ENCODE measurements at regions not wholly inside any gene's neighbourhood (a gene's known extent, or its start where the extent isn't known, plus 50 kb on each side); places are given as distances from the start of the nearest gene placed in this dataset.

GRCh38 chr10:128312250-128312649 is 186.0 kb upstream of the MKI67 start:
- POLR2A ChIA-PET = no interaction called here
- ATAC-seq = no peak
- CTCF ChIA-PET = no interaction called here
- H3K27me3 Mint-ChIP-seq = peaks cover 0 to 19% (median 0%) of the 10 kb centered on the region in 5 donors
- intact Hi-C loops (cut with micrococcal nuclease) = no loop called here
- H3K36me3 Mint-ChIP-seq = no peaks in the 10 kb centered on the region
- no peaks in the 10 kb centered on the region for H3K4me1 ChIP-seq (ENCODE audit: control insufficient read depth in 2 of 2, insufficient read depth in 2 of 2, low read length in 2 of 2)
- no peaks in the 10 kb centered on the region for H3K9me3 Mint-ChIP-seq
- no peaks in the 10 kb centered on the region for H3K4me1 Mint-ChIP-seq
- H3K4me3 Mint-ChIP-seq = no peak overlapping the region
- no peaks in the 10 kb centered on the region for H3K27me3 ChIP-seq (ENCODE audit: control insufficient read depth in 2 of 2, insufficient read depth in 2 of 2, low read length in 2 of 2)
- no peak overlapping the region for H3K4me3 ChIP-seq (ENCODE audit: low read length)
- H3K36me3 ChIP-seq (ENCODE audit: control insufficient read depth in 2 of 3, insufficient read depth in 3 of 3, low read length in 3 of 3) = no peaks in the 10 kb centered on the region
- no peaks in the 10 kb centered on the region for H3K9me3 ChIP-seq (ENCODE audit: control insufficient read depth in 2 of 3, low read length in 3 of 3)
- H3K27ac Mint-ChIP-seq = no peak overlapping the region
- DNase-seq = no peak
- no peak overlapping the region for H3K27ac ChIP-seq (ENCODE audit: low read depth, low read length)

- Mint-ChIP-seq H3K4me3 (no peak overlapping the region), H3K36me3 (no peaks in the 10 kb centered on the region), H3K4me1 (no peaks in the 10 kb centered on the region), H3K9me3 (no peaks in the 10 kb centered on the region), H3K27me3 (peaks cover 0 to 12% (median 0%) of the 10 kb centered on the region in 5 donors), H3K27ac (no peak overlapping the region)
- no peak overlapping the region for H3K27ac ChIP-seq (ENCODE audit: low read depth, low read length)
- ChIA-PET CTCF (no interaction called here), POLR2A (no interaction called here)
- intact Hi-C loops (cut with micrococcal nuclease) = no loop called here
- no peak for DNase-seq
- no peak overlapping the region for H3K4me3 ChIP-seq (ENCODE audit: low read length)
- H3K4me1 ChIP-seq (ENCODE audit: control insufficient read depth in 2 of 2, insufficient read depth in 2 of 2, low read length in 2 of 2) = no peaks in the 10 kb centered on the region
- no peaks in the 10 kb centered on the region for H3K9me3 ChIP-seq (ENCODE audit: control insufficient read depth in 2 of 3, low read length in 3 of 3)
- no peaks in the 10 kb centered on the region for H3K36me3 ChIP-seq (ENCODE audit: control insufficient read depth in 2 of 3, insufficient read depth in 3 of 3, low read length in 3 of 3)
- no peak for ATAC-seq
- no peaks in the 10 kb centered on the region for H3K27me3 ChIP-seq (ENCODE audit: control insufficient read depth in 2 of 2, insufficient read depth in 2 of 2, low read length in 2 of 2)
Observed at GRCh38 chr10:128314686-128315085, 188.5 kb upstream of the MKI67 start.

GRCh38 chr10:128316121-128316726 is 190.0 kb upstream of the MKI67 start:
- H3K27ac Mint-ChIP-seq = no peak overlapping the region
- no peaks in the 10 kb centered on the region for H3K4me1 ChIP-seq (ENCODE audit: control insufficient read depth in 2 of 2, insufficient read depth in 2 of 2, low read length in 2 of 2)
- H3K4me3 ChIP-seq (ENCODE audit: low read length) = no peak overlapping the region
- CTCF ChIA-PET = no interaction called here
- no peak overlapping the region for H3K27ac ChIP-seq (ENCODE audit: low read depth, low read length)
- intact Hi-C loops (cut with micrococcal nuclease) = no loop called here
- H3K27me3 ChIP-seq (ENCODE audit: control insufficient read depth in 2 of 2, insufficient read depth in 2 of 2, low read length in 2 of 2) = no peaks in the 10 kb centered on the region
- peaks cover 0 to 12% (median 0%) of the 10 kb centered on the region in 5 donors for H3K27me3 Mint-ChIP-seq
- ATAC-seq = no peak
- no peaks in the 10 kb centered on the region for H3K36me3 ChIP-seq (ENCODE audit: control insufficient read depth in 2 of 3, insufficient read depth in 3 of 3, low read length in 3 of 3)
- H3K9me3 Mint-ChIP-seq = no peaks in the 10 kb centered on the region
- H3K4me3 Mint-ChIP-seq = no peak overlapping the region
- POLR2A ChIA-PET = no interaction called here
- no peaks in the 10 kb centered on the region for H3K4me1 Mint-ChIP-seq
- no peaks in the 10 kb centered on the region for H3K9me3 ChIP-seq (ENCODE audit: control insufficient read depth in 2 of 3, low read length in 3 of 3)
- no peaks in the 10 kb centered on the region for H3K36me3 Mint-ChIP-seq
- no peak for DNase-seq

- ChIA-PET CTCF (no interaction called here), POLR2A (no interaction called here)
- Histone ChIP-seq H3K4me1 (ENCODE audit: control insufficient read depth in 2 of 2, insufficient read depth in 2 of 2, low read length in 2 of 2) (no peaks in the 10 kb centered on the region), H3K36me3 (ENCODE audit: control insufficient read depth in 2 of 3, insufficient read depth in 3 of 3, low read length in 3 of 3) (no peaks in the 10 kb centered on the region), H3K4me3 (ENCODE audit: low read length) (no peak overlapping the region), H3K9me3 (ENCODE audit: control insufficient read depth in 2 of 3, low read length in 3 of 3) (no peaks in the 10 kb centered on the region), H3K27me3 (ENCODE audit: control insufficient read depth in 2 of 2, insufficient read depth in 2 of 2, low read length in 2 of 2) (no peaks in the 10 kb centered on the region), H3K27ac (ENCODE audit: low read depth, low read length) (no peak overlapping the region)
- no peak for ATAC-seq
- peaks cover 0 to 15% (median 0%) of the 10 kb centered on the region in 5 donors for H3K27me3 Mint-ChIP-seq
- no peaks in the 10 kb centered on the region for H3K4me1 Mint-ChIP-seq
- no peak overlapping the region for H3K27ac Mint-ChIP-seq
- no peak overlapping the region for H3K4me3 Mint-ChIP-seq
- intact Hi-C loops (cut with micrococcal nuclease) = no loop called here
- H3K36me3 Mint-ChIP-seq = no peaks in the 10 kb centered on the region
- no peaks in the 10 kb centered on the region for H3K9me3 Mint-ChIP-seq
- no peak for DNase-seq
Observed at GRCh38 chr10:128316925-128317324, 190.7 kb upstream of the MKI67 start.

- DNase-seq (no peak), ATAC-seq (no peak)
- no peaks in the 10 kb centered on the region for H3K9me3 ChIP-seq (ENCODE audit: control insufficient read depth in 2 of 3, low read length in 3 of 3)
- ChIA-PET CTCF (no interaction called here), POLR2A (no interaction called here)
- H3K36me3 ChIP-seq (ENCODE audit: control insufficient read depth in 2 of 3, insufficient read depth in 3 of 3, low read length in 3 of 3) = no peaks in the 10 kb centered on the region
- H3K4me1 Mint-ChIP-seq = no peaks in the 10 kb centered on the region
- peaks cover 0 to 2% (median 0%) of the 10 kb centered on the region in 11 donors for H3K9me3 Mint-ChIP-seq
- no peak overlapping the region for H3K4me3 ChIP-seq (ENCODE audit: low read length)
- H3K4me3 Mint-ChIP-seq = no peak overlapping the region
- intact Hi-C loops (cut with micrococcal nuclease) = no loop called here
- no peaks in the 10 kb centered on the region for H3K4me1 ChIP-seq (ENCODE audit: control insufficient read depth in 2 of 2, insufficient read depth in 2 of 2, low read length in 2 of 2)
- peaks cover 0 to 26% (median 0%) of the 10 kb centered on the region in 5 donors for H3K27me3 Mint-ChIP-seq
- H3K27ac Mint-ChIP-seq = no peak overlapping the region
- no peaks in the 10 kb centered on the region for H3K27me3 ChIP-seq (ENCODE audit: control insufficient read depth in 2 of 2, insufficient read depth in 2 of 2, low read length in 2 of 2)
- no peaks in the 10 kb centered on the region for H3K36me3 Mint-ChIP-seq
- no peak overlapping the region for H3K27ac ChIP-seq (ENCODE audit: low read depth, low read length)
Observed at GRCh38 chr10:128318366-128318765, 192.1 kb upstream of the MKI67 start.

- Histone ChIP-seq H3K27me3 (ENCODE audit: control insufficient read depth in 2 of 2, insufficient read depth in 2 of 2, low read length in 2 of 2) (no peaks in the 10 kb centered on the region), H3K4me3 (ENCODE audit: low read length) (no peak overlapping the region), H3K27ac (ENCODE audit: low read depth, low read length) (no peak overlapping the region), H3K4me1 (ENCODE audit: control insufficient read depth in 2 of 2, insufficient read depth in 2 of 2, low read length in 2 of 2) (no peaks in the 10 kb centered on the region), H3K36me3 (ENCODE audit: control insufficient read depth in 2 of 3, insufficient read depth in 3 of 3, low read length in 3 of 3) (no peaks in the 10 kb centered on the region), H3K9me3 (ENCODE audit: control insufficient read depth in 2 of 3, low read length in 3 of 3) (no peaks in the 10 kb centered on the region)
- intact Hi-C loops (cut with micrococcal nuclease) = no loop called here
- no peak overlapping the region for H3K27ac Mint-ChIP-seq
- H3K4me1 Mint-ChIP-seq = no peaks in the 10 kb centered on the region
- no peak for ATAC-seq
- no peak for DNase-seq
- H3K27me3 Mint-ChIP-seq = peaks cover 0 to 29% (median under 1%) of the 10 kb centered on the region in 5 donors
- ChIA-PET CTCF (no interaction called here), POLR2A (no interaction called here)
- H3K9me3 Mint-ChIP-seq = peaks cover 0 to 2% (median 0%) of the 10 kb centered on the region in 11 donors
- no peaks in the 10 kb centered on the region for H3K36me3 Mint-ChIP-seq
- H3K4me3 Mint-ChIP-seq = no peak overlapping the region
Observed at GRCh38 chr10:128318913-128319312, 192.7 kb upstream of the MKI67 start.

DNA sequence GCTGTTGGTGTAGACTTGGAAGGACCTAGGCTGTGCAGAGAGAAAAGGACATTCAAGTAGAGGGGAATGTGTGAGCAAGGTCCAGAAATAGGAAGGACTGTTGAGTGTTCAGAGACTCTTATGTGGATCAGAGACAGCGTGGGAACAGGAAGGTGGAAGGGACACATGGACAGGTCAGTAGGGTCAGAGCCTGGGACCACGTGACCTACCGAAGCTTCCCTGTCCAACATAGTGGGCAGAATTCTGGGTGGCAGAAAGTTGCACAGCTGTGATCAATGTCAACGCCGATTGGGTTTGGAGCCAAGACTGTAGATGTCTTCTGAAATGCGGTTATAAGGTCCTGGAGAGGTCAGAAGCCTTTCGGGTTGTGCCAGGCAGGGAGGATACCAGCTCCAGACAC is 195.9 kb upstream of the MKI67 start:
- Histone ChIP-seq H3K36me3 (ENCODE audit: control insufficient read depth in 2 of 3, insufficient read depth in 3 of 3, low read length in 3 of 3) (no peaks in the 10 kb centered on the region), H3K9me3 (ENCODE audit: control insufficient read depth in 2 of 3, low read length in 3 of 3) (no peaks in the 10 kb centered on the region), H3K4me1 (ENCODE audit: control insufficient read depth in 2 of 2, insufficient read depth in 2 of 2, low read length in 2 of 2) (no peaks in the 10 kb centered on the region), H3K4me3 (ENCODE audit: low read length) (no peak overlapping the region), H3K27ac (ENCODE audit: low read depth, low read length) (no peak overlapping the region), H3K27me3 (ENCODE audit: control insufficient read depth in 2 of 2, insufficient read depth in 2 of 2, low read length in 2 of 2) (no peaks in the 10 kb centered on the region)
- POLR2A ChIA-PET = no interaction called here
- no peaks in the 10 kb centered on the region for H3K36me3 Mint-ChIP-seq
- CTCF ChIA-PET = no interaction called here
- peaks cover 0 to 46% (median 22%) of the 10 kb centered on the region in 5 donors for H3K27me3 Mint-ChIP-seq
- H3K27ac Mint-ChIP-seq = no peak overlapping the region
- no peaks in the 10 kb centered on the region for H3K4me1 Mint-ChIP-seq
- ATAC-seq (no peak), DNase-seq (no peak)
- peaks cover 0 to 5% (median 0%) of the 10 kb centered on the region in 11 donors for H3K9me3 Mint-ChIP-seq
- no peak overlapping the region for H3K4me3 Mint-ChIP-seq
- intact Hi-C loops (cut with micrococcal nuclease) = no loop called here
